ENCODE measurements at regions not wholly inside any gene's neighbourhood (a gene's known extent, or its start where the extent isn't known, plus 50 kb on each side); places are given as distances from the start of the nearest gene placed in this dataset.

DNA sequence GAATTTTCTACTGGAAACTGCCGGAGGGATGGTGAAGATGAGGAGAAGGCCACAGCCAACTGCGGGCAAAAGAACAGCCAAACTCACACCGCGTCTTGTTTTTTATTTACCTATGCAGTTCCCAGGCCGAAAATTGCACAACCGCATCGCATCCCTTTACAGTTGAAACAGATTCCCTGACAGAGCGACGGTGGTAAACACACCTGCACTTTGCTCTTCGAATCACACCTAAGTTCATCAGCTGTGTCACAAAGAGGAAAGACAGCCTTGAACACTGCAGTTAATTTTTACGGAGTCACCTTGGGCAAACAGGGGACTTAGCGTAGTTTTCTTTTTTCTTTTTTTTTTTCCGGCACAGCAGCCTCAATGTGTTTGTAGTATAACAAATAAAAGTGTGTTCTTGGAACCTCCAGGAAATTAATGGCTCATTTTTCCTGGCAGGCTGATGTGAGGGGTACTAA, 272.0 kb upstream of the DIO3 start:
- Histone ChIP-seq H3K9me2 (ENCODE audit: insufficient read depth) (no peaks in the 10 kb centered on the region), H3K4me3 (no peak overlapping the region), H3K9ac (no peak overlapping the region), H3K27ac (no peak overlapping the region), H2AFZ (no peak overlapping the region), H3K4me1 (ENCODE audit: insufficient read depth) (no peaks in the 10 kb centered on the region), H3K36me3 (ENCODE audit: low read depth) (no peaks in the 10 kb centered on the region), H3K4me2 (ENCODE audit: unreplicated experiment) (no peak overlapping the region), H3K9me3 (ENCODE audit: low read depth) (no peaks in the 10 kb centered on the region), H4K20me1 (ENCODE audit: insufficient read depth) (no peaks in the 10 kb centered on the region), H3K79me2 (ENCODE audit: insufficient read depth) (no peaks in the 10 kb centered on the region), H3F3A (ENCODE audit: insufficient read depth) (no peaks in the 10 kb centered on the region), H3K27me3 (replicated peaks; ENCODE audit: insufficient read depth) (peaks cover 28% of the 10 kb centered on the region)
- DNase-seq, result no peak
- no peak for TF ChIP-seq EZH2phosphoT487 (IDR thresholded peaks at IDR 0.05; ENCODE audit: insufficient read depth, low read depth)
- no peak for TF ChIP-seq EZH2 (IDR thresholded peaks at IDR 0.05; ENCODE audit: insufficient read depth, poor library complexity, severe bottlenecking)
- 80% methylated on average over 13 of the region's 13 CpGs for WGBS, 2 experiments (ENCODE audit: low coverage in 1 of 2, low lambda C conversion rate in 2 of 2, missing lambda C conversion rate in 2 of 2)
- in situ Hi-C loops (cut with MboI), result no loop called here

GRCh38 chr14:101289911-101290310, 271.4 kb upstream of the DIO3 start:
- no peaks in the 10 kb centered on the region for H3K9me3 ChIP-seq (ENCODE audit: low read depth)
- no peaks in the 10 kb centered on the region for H3K79me2 ChIP-seq (ENCODE audit: insufficient read depth)
- H4K20me1 ChIP-seq (ENCODE audit: insufficient read depth), result no peaks in the 10 kb centered on the region
- no peak overlapping the region for H3K4me3 ChIP-seq
- H3K9ac ChIP-seq, result no peak overlapping the region
- in situ Hi-C loops (cut with MboI), result no loop called here
- H3K27me3 ChIP-seq (replicated peaks; ENCODE audit: insufficient read depth), result peaks cover 26% of the 10 kb centered on the region
- TF ChIP-seq EZH2 (IDR thresholded peaks at IDR 0.05; ENCODE audit: insufficient read depth, poor library complexity, severe bottlenecking) (no peak), EZH2phosphoT487 (IDR thresholded peaks at IDR 0.05; ENCODE audit: insufficient read depth, low read depth) (no peak)
- H2AFZ ChIP-seq, result no peak overlapping the region
- 65 to 66% methylated on average over 7 of the region's 7 CpGs for WGBS, 2 experiments (ENCODE audit: low coverage in 1 of 2, low lambda C conversion rate in 2 of 2, missing lambda C conversion rate in 2 of 2)
- no peak overlapping the region for H3K27ac ChIP-seq
- H3F3A ChIP-seq (ENCODE audit: insufficient read depth), result no peaks in the 10 kb centered on the region
- DNase-seq, result no peak
- no peaks in the 10 kb centered on the region for H3K9me2 ChIP-seq (ENCODE audit: insufficient read depth)
- no peaks in the 10 kb centered on the region for H3K36me3 ChIP-seq (ENCODE audit: low read depth)
- H3K4me1 ChIP-seq (ENCODE audit: insufficient read depth), result no peaks in the 10 kb centered on the region
- H3K4me2 ChIP-seq (ENCODE audit: unreplicated experiment), result no peak overlapping the region

DNA sequence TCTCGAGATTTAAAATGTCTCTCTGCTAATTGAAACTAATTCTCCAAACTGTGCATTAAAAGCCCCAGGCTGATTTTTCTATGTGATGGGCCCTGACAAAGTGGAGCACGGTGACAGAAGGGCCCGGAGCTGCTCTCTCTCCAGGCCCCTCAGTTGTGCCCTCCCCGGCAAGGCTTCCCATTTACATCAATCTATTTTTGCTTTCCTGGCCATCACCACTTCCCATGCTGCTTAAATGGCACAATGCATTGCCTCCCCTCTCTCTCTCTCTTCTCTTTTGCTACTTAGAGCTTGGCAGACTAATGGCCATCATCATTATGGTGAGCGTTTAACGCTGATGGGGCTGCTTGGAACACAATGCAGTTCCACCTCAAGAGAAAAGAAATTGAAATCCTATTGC, 270.7 kb upstream of the DIO3 start:
- no peaks in the 10 kb centered on the region for H3K36me3 ChIP-seq (ENCODE audit: low read depth)
- no peak overlapping the region for H3K9ac ChIP-seq
- WGBS, 2 experiments (ENCODE audit: low coverage in 1 of 2, low lambda C conversion rate in 2 of 2, missing lambda C conversion rate in 2 of 2), result 52 to 56% methylated on average over 6 of the region's 6 CpGs
- no peaks in the 10 kb centered on the region for H3K79me2 ChIP-seq (ENCODE audit: insufficient read depth)
- no peaks in the 10 kb centered on the region for H3K9me3 ChIP-seq (ENCODE audit: low read depth)
- no peak overlapping the region for H3K4me2 ChIP-seq (ENCODE audit: unreplicated experiment)
- no peaks in the 10 kb centered on the region for H3K9me2 ChIP-seq (ENCODE audit: insufficient read depth)
- in situ Hi-C loops (cut with MboI), result no loop called here
- H3K27ac ChIP-seq, result no peak overlapping the region
- no peak overlapping the region for H2AFZ ChIP-seq
- no peak for TF ChIP-seq EZH2phosphoT487 (IDR thresholded peaks at IDR 0.05; ENCODE audit: insufficient read depth, low read depth)
- TF ChIP-seq EZH2 (IDR thresholded peaks at IDR 0.05; ENCODE audit: insufficient read depth, poor library complexity, severe bottlenecking), result no peak
- H3K4me3 ChIP-seq, result no peak overlapping the region
- no peaks in the 10 kb centered on the region for H3K4me1 ChIP-seq (ENCODE audit: insufficient read depth)
- no peaks in the 10 kb centered on the region for H4K20me1 ChIP-seq (ENCODE audit: insufficient read depth)
- H3F3A ChIP-seq (ENCODE audit: insufficient read depth), result no peaks in the 10 kb centered on the region
- peaks cover 26% of the 10 kb centered on the region for H3K27me3 ChIP-seq (replicated peaks; ENCODE audit: insufficient read depth)
- DNase-seq, result no peak

DNA sequence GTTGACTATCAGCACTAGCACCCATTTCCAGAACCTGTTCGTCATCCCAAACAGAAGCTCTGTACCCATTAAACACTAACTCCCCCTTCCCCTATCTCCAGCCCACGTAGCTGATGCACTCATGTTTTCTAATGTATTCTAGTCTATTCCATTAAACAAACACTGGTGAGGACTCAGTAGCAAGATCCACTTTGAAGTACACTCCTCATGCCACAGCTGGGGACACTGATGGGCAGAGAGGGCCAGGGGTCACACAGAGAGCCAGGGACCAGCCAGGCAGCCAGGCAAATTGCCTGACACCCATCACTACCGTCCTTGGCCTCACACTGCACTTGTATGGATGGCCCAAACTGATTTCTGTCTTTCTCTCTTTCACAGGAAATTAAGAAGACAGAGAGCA, 269.9 kb upstream of the DIO3 start:
- Histone ChIP-seq H3K9me3 (ENCODE audit: low read depth) (no peaks in the 10 kb centered on the region), H4K20me1 (ENCODE audit: insufficient read depth) (no peaks in the 10 kb centered on the region), H3K4me3 (no peak overlapping the region), H3K9me2 (ENCODE audit: insufficient read depth) (no peaks in the 10 kb centered on the region), H3K9ac (no peak overlapping the region), H3K4me1 (ENCODE audit: insufficient read depth) (no peaks in the 10 kb centered on the region), H3K79me2 (ENCODE audit: insufficient read depth) (no peaks in the 10 kb centered on the region), H3K27me3 (replicated peaks; ENCODE audit: insufficient read depth) (peaks cover 26% of the 10 kb centered on the region), H3K36me3 (ENCODE audit: low read depth) (no peaks in the 10 kb centered on the region), H2AFZ (no peak overlapping the region), H3K4me2 (ENCODE audit: unreplicated experiment) (no peak overlapping the region), H3F3A (ENCODE audit: insufficient read depth) (no peaks in the 10 kb centered on the region), H3K27ac (no peak overlapping the region)
- WGBS, 2 experiments (ENCODE audit: low coverage in 1 of 2, low lambda C conversion rate in 2 of 2, missing lambda C conversion rate in 2 of 2), result 20 to 28% methylated on average over 3 of the region's 3 CpGs
- no peak for TF ChIP-seq EZH2 (IDR thresholded peaks at IDR 0.05; ENCODE audit: insufficient read depth, poor library complexity, severe bottlenecking)
- no peak for TF ChIP-seq EZH2phosphoT487 (IDR thresholded peaks at IDR 0.05; ENCODE audit: insufficient read depth, low read depth)
- DNase-seq, result no peak
- in situ Hi-C loops (cut with MboI), result no loop called here

GRCh38 chr14:101292448-101292847, 268.8 kb upstream of the DIO3 start:
- no peak for DNase-seq
- Histone ChIP-seq H3K27me3 (replicated peaks; ENCODE audit: insufficient read depth) (peaks cover 26% of the 10 kb centered on the region), H3K4me1 (ENCODE audit: insufficient read depth) (no peaks in the 10 kb centered on the region)

More at GRCh38 chr14:101292448-101292847, 268.8 kb upstream of the DIO3 start:
- Histone ChIP-seq H3K9me3 (ENCODE audit: low read depth) (no peaks in the 10 kb centered on the region), H3F3A (ENCODE audit: insufficient read depth) (no peaks in the 10 kb centered on the region), H3K79me2 (ENCODE audit: insufficient read depth) (no peaks in the 10 kb centered on the region), H4K20me1 (ENCODE audit: insufficient read depth) (no peaks in the 10 kb centered on the region), H3K27ac (no peak overlapping the region), H3K4me3 (no peak overlapping the region), H3K4me2 (ENCODE audit: unreplicated experiment) (no peak overlapping the region), H3K9ac (no peak overlapping the region), H3K36me3 (ENCODE audit: low read depth) (no peaks in the 10 kb centered on the region), H3K9me2 (ENCODE audit: insufficient read depth) (no peaks in the 10 kb centered on the region), H2AFZ (no peak overlapping the region)
- TF ChIP-seq EZH2phosphoT487 (IDR thresholded peaks at IDR 0.05; ENCODE audit: insufficient read depth, low read depth) (no peak), EZH2 (IDR thresholded peaks at IDR 0.05; ENCODE audit: insufficient read depth, poor library complexity, severe bottlenecking) (no peak)
- 22 to 34% methylated on average over 5 of the region's 5 CpGs for WGBS, 2 experiments (ENCODE audit: low coverage in 1 of 2, low lambda C conversion rate in 2 of 2, missing lambda C conversion rate in 2 of 2)
- in situ Hi-C loops (cut with MboI), result no loop called here
